HG02763 (cell line): ENCODE measurements at regions not wholly inside any gene's neighbourhood (a gene's known extent, or its start where the extent isn't known, plus 50 kb on each side); places are given as distances from the start of the nearest gene placed in this dataset.
"Not testable (repeated sequence)": the region's sequence is repeated elsewhere in the genome, so short reads cannot be mapped to it uniquely, and the experiment has no call there.

Experiments used
- ATAC-seq: cut with Tn5 transposase; IDR thresholded peaks from one replicate; pipeline ENCODE4 v1.9.1; 2021; ENCODE audit warnings: mild to moderate bottlenecking, moderate library complexity; ENCODE audit not compliant: unreplicated experiment

GRCh38 chr5:33136785-33137184 is 304.0 kb upstream of the TARS1 start:
- no peak for ATAC-seq

GRCh38 chr5:33138145-33138544 is 302.6 kb upstream of the TARS1 start:
- ATAC-seq, result not testable (repeated sequence)

GRCh38 chr5:33143405-33144123 is 297.2 kb upstream of the TARS1 start:
- ATAC-seq, result no peak

GRCh38 chr5:33146881-33147280 is 293.9 kb upstream of the TARS1 start:
- no peak for ATAC-seq

- no peak for ATAC-seq
Measured at GRCh38 chr5:33148076-33148513, 292.7 kb upstream of the TARS1 start.

GRCh38 chr5:33153372-33153771 is 287.4 kb upstream of the TARS1 start:
- ATAC-seq, result no peak

- no peak for ATAC-seq
Measured at GRCh38 chr5:33153831-33154230, 286.9 kb upstream of the TARS1 start.

GRCh38 chr5:33160871-33161270 is 279.9 kb upstream of the TARS1 start:
- no peak for ATAC-seq

- ATAC-seq, result no peak
Measured at GRCh38 chr5:33161421-33161820, 279.3 kb upstream of the TARS1 start.

- no peak for ATAC-seq
Measured at GRCh38 chr5:33162057-33162456, 278.7 kb upstream of the TARS1 start.

- no peak for ATAC-seq
Measured at GRCh38 chr5:33166522-33166921, 274.2 kb upstream of the TARS1 start.

GRCh38 chr5:33166948-33167347 is 273.8 kb upstream of the TARS1 start:
- ATAC-seq, result no peak

- ATAC-seq, result no peak
Measured at GRCh38 chr5:33167541-33167940, 273.2 kb upstream of the TARS1 start.

- ATAC-seq, result no peak
Measured at GRCh38 chr5:33170411-33170810, 270.4 kb upstream of the TARS1 start.

GRCh38 chr5:33174383-33174782 is 266.4 kb upstream of the TARS1 start:
- ATAC-seq, result no peak

- no peak for ATAC-seq
Measured at GRCh38 chr5:33179301-33179700, 261.5 kb upstream of the TARS1 start.

GRCh38 chr5:33180900-33181299 is 259.9 kb upstream of the TARS1 start:
- ATAC-seq, result no peak

- no peak for ATAC-seq
Measured at GRCh38 chr5:33182986-33183385, 257.8 kb upstream of the TARS1 start.

- no peak for ATAC-seq
Measured at GRCh38 chr5:33184367-33184766, 256.4 kb upstream of the TARS1 start.

- no peak for ATAC-seq
Measured at GRCh38 chr5:33188089-33188488, 252.7 kb upstream of the TARS1 start.

GRCh38 chr5:33194914-33195313 is 245.9 kb upstream of the TARS1 start:
- ATAC-seq, result no peak

- ATAC-seq, result no peak
Measured at GRCh38 chr5:33195431-33196165, 245.2 kb upstream of the TARS1 start.
